HG02642 (cell line): ENCODE measurements at regions not wholly inside any gene's neighbourhood (a gene's known extent, or its start where the extent isn't known, plus 50 kb on each side); places are given as distances from the start of the nearest gene placed in this dataset.

ENCODE experiments used
- ATAC-seq: cut with Tn5 transposase; IDR thresholded peaks from one replicate; pipeline ENCODE4 v1.9.1; 2021; ENCODE audit warnings: mild to moderate bottlenecking; ENCODE audit not compliant: unreplicated experiment, poor library complexity

DNA sequence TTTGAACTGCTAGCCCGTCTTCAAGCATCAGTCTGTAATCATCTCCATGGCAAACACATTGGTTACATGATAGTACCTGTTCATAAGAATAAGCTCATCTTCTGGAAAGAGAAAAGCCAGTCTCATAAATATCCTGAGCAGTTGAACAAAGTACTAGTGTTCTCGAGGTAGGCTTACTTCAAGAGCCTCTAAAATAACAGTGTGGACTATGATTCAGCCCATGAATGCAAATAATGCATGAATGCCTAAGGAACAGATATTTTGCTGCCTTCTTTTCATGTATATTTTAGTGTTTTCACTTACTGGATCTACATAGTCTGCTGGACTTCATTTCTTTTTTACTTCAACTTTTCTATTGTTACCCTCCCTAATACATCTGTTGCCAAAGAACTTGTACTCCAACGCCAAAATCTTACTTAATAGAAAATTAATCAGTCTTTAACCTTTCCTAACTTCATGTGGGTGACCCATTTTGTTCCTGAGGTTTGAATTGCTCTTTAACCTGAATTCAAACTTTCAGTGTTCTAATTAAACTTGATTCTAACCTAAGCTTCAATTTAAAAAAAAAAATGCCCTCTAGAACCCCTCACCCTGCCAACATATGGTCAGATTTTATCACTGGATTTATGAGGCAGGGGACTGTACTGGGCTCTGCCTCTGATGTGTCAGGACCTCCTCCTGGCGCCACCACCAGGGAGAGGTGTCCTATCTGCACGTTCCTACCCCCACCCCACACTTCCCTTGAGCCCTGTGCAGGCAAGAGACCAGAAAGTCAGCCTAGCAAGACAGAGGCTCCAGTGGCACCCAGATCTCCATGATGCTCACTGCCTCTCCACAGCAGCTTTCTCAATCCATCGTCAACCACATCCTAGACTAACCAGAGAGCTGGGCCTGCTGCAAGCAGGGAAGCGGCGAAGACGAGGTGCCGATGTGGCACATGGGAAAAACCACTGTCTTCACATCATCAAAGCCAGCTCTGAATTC is 264.7 kb upstream of the ID2 start:
- no peak for ATAC-seq

DNA sequence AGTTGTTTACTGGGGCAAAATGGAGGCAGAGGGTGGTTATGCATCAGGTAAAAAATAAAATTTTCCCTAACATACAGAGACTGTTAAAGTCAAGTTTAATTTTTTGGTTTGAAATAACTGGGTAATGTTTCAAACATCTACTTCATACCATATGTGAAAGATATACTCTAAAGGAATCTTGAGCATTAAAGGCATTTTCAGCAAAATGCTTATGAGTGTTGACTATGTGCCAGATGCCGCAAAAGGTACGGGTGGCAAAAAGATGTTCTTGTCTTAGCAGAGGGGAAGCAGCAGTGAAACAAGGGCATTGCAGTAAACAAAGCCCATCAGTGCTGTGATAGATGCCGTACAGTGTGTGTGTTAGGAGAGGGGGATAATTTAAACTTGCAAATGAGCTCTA is 263.1 kb upstream of the ID2 start:
- no peak for ATAC-seq

DNA sequence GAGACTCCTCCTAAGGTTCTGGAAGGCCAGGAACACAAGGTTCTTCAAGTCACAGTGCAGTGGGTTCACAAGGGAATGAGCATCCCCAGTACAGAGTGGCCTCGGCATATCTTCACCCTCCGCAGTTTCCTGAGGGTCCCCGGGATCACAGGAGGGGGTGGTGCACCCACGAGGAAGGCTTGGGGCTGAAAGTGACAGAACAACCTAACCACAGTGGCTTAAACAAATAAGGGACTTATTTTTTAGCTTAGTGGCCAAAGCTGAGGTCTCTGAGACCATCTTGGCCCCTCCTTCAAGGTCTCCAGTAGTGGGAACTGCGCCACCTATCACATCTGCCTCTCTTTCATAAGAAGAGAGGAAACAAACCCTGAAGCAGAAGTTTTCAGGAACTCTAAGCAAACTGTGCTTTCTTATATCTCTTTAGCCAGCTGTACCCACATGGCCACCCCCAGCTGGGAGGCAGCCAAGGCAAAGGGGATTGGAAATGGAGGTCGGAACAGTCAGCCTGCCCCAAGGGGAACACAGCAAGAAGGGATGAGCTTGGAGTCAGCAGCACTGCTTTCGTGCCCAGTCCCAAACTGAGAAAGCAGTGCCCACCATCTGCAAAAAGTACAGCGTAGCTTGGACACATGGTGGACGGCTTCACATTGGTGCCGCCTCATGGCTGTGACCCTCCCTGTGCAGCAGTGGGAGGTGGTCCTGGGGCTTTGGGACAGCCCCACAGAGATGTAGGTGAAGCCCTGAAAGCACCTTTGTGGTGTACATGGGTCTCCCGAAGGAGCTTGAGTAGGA is 260.0 kb upstream of the ID2 start:
- ATAC-seq, result peak; percentile 85

DNA sequence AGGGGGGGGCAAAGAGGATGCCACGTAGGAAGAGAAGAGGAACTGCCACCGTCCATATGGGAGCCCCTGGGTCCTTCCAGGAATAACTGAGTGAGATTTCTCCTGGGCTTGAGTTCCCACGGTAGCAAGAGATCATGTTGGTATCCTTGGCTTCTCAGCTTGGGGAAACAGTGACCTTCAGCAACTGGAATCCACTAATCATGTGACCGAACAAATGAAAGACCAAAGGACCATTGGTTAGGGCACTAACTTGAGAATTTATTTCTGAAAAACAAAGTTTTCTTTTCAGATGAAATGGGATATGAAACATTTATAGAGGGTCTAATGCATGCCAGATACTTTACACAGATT is 259.4 kb upstream of the ID2 start:
- ATAC-seq, result no peak

DNA sequence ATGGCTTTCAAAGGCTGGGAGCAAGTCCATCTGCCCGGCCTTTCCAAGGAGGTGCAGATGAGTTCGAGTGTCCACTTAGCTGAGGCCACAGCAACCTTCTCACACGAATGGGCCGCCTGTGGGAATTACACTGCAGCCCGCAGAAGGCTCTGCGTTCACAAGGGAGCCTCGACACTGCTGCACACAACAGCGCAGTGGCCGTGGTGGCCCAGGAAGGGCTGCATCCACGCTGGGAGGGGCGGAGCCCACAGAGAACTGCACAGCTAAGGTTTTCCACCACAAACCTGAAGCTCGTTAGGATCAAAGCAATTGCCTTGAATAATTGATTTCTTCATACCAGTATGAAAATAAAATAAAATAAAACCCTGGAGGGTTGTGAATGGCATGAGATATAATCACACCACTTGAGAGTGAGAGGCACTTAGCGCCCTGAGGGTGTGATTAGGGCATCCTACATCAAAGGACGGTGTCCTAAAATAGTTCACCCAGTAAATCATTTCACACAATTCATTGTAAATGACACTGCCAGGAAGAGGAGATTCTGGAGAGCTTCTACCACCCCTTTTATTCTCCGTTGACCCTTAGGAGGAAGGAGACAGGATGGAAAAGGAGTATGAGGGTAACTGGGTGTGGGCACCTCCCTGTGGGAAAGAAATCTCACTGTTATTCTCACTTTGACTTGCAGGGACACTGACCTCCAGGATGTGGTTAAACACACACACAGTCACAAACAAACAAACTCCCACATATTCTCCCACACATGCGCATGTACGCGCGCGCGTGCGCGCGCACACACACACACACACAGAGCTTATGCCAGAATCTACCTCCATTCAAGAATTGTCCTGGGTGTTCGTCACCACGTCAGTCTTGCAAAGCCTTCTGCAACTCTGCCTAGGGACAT is 256.6 kb upstream of the ID2 start:
- ATAC-seq, result no peak

DNA sequence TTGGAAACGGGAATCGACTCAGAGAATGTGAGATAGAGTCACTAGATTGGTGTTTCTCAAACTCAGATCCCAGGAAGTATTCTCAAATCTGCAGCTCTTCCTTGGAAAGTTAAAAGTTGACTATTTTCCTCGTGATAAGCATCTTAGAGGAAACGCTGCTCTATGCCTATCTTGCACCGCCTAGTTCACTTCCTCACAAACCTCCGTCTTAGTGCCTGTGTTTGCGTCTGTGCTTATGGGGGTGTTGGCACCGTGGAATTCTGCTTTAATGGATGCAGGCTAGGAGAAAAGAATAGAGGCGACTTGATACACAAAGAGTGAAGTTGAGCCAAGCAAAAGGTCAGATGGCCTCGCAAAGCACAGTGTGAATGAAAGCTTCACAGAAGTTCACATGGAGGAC is 255.3 kb upstream of the ID2 start:
- ATAC-seq, result no peak

DNA sequence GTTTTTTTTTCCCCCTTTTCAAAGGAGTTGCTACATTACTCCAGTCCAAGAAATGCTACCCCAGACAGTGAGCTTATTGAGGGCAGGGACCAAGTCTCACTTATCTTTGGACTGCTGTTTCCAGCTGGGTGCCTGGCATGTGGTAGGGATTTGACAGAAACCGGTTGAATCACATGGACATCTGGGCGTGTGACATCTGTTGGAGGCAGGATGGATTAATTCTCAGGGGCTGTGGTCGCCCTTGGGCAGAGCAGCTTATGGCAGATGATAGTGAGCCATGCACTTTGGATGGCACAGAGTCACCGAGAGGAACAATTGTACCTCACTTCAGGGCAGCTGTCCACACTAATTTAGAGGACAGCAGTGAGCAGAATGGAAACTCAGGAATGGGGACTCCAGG is 254.6 kb upstream of the ID2 start:
- ATAC-seq, result no peak

DNA sequence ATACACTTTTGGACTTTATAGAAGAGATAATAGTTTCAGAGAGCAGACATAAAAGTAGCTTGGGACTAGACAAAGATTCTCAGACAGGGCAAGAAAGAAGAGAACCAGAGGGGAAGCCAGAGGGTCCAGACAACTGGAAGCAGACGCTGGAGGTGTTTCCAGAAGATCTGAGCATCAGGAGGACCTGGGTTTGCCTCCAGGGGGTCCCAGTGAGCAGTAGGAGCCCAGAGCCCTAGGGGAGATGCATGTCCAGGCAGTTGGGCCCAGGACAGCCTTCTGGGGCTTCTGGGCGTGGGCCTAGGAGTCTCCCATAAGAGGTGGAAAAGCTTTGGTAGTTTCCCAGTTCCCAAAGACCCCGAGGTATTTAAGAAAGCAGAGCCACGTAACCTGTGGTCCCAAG is 251.2 kb upstream of the ID2 start:
- no peak for ATAC-seq

DNA sequence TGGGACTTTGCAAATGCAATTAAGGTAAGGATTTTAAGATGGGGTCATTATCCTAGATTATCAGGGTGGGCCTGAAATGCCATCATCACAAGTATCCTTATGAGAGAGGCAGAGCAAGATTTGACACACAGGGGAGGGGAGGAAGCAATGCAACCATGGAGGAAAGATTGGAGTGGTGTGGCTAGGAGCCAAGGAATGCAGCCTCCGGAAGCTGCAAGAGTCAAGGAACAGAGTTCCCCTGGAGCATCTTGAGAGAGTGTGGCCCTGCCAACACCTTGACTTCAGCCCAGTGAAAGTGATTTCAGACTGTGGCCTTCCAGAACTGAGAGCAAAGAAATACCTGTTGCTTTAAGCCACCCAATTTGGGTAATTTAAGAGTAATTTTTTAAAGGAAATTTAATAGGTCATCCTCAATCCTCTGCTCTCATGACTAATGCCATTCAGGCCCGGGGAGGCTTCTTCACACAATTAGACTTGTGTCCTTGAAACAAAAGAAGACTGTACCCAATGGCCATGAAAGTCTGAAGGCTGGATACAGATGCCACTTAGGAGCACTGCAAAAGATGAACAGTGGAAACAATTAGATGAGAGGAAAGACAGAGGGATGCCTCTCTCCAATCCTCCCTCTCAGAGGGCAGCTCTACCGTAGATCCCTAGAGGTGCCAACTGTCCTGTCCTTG is 250.3 kb upstream of the ID2 start:
- no peak for ATAC-seq

DNA sequence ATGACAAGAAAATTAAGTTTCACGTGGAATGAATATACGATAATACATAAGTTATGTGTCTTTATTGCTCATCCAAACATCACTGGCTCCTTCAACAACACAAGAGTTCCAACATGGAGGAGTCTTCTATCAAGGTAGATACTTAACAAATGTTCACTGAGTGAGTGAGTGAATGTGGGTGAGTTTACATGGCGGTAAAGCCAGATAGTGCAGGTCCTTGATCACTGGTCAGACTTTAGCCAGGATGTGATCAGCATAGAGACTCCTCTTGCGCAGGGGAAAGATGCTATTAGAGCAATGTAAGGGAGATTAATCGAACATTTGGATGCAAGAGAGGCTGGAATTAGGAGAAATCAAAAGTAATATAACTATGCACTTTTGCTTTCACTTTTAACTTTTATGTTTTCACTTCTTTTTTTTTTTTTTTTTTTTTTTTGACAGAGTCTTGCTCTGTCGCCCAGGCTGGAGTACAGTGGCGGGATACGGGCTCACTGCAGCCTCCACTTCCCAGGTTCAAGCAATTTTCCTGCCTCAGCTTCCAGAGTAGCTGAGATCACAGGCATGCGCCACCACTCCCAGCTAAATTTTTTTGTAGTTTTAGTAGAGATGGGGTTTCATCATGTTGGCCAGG is 249.0 kb upstream of the ID2 start:
- ATAC-seq, result no peak

DNA sequence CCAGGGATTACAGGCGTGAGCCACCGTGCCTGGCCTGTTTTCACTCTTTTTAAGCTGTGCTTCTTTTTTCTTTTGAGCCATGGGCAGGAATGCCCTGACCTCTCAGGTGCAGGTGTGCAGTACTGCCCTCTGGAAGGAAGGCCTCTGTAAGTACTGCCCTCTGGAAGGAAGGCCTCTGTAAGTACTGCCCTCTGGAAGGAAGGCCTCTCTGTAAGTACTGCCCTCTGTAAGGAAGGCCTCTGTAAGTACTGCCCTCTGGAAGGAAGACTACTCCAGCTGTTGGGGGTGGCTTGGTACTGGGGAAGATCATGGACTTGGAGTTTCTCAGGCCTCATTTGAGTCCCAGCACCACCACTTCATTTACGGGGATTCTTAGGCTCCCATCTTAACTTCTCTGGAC is 248.5 kb upstream of the ID2 start:
- ATAC-seq, result no peak

DNA sequence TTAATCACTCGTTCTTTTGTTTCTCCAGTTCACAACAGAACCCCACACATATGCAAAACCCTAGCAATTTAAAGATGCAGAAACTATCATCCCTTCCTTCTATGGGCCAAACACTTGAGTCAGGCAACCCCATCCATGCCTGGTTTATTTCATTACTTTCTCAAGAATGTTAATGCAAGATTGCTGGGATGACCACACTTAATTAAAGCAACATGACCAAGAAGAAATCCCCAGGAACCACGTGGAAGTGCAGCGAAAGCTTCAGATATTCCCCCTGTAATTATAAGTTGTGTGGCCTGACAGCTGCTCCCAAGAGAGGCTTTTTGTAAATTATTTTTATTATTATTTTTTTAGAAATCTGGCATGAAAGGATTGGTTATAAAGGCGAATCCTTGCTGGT is 246.2 kb upstream of the ID2 start:
- no peak for ATAC-seq

DNA sequence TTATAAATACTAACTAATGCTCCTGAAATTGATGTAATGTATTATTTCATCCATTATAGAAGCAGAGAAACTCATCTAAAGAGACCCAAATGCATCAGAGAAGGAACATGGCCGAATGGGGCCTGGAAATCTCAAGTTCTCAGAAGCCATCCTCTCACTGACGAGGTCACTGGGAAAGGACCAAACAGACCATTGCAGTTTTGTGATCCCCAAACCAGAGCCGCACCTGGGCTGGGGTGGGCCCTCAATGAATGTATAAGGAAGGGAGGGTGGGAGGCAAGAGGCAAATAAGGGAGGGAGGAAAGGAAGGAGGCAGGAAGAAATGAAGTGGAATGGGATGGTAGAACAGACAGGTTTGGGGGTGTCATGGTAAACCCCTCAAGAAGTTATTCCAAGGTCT is 245.3 kb upstream of the ID2 start:
- ATAC-seq, result no peak

DNA sequence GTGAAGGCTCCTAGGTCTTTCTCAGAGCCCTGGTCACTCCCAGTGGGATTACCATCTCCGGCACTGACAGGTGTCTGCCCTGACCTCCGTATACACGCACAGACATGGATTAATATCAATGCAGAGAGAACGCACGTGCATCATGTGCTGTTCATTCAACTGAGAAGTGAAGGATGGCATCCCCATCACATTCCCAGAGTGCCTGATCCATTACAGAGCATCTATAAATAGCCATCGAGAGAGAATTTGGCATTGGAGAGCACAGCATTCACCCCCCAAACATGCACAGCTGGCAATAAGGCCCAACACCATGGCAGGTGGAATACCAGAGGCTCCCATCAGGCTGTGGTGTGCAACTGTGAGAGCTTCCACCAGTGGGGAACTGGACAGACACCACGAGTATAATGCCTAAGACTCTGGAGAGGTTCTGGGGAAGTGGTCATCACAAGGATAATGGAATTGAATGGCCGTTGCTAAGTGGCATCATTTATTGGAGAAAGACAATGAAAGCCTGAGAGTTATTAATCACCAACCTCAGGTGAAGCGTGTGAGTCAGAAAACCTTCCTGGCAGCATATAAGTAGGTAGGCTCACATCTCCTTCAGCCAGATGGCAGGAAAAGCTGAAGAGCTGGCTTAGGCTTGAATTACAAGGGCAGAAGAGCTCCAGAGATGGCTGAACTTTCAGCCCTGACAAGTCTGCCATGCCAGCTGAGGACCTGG is 244.5 kb upstream of the ID2 start:
- ATAC-seq, result no peak

DNA sequence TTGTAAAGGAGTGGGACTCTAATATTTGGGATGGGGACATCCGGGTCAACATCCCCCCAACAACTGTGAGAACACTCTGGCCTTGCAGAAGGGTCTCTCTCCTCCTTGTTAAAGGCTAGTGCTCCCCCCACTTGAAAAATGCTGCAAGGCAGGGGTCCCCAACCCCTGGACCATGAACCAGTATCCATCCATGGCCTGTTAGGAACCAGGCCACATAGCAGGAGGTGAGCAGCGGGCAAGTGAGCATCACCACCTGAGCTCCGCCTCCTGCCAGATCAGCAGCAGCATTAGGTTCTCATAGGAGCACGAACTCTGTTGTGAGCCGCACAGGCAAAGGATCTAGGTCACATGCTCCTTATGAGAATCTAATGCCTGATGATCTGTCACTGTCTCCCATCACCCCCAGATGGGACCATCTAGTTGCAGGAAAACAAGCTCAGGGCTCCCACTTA is 243.9 kb upstream of the ID2 start:
- ATAC-seq, result no peak

DNA sequence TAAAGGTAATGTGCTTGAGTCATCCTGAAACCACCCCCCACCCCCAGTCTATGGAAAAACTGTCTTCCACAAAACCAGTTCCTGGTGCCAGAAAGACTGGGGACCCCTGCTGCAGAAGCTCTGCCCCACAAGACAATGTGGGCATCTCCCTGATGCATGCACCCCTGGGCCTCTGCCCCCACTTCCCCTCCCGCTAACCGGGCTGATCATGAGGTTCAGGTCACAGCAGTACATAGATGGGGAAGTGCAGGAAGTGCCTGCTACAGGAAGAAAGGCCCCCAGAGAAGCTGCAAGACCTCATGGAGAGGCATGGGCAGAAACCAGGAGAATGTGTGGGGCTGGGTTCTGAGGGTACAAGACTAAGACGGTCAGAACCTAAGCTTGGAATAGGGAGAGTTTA is 243.4 kb upstream of the ID2 start:
- ATAC-seq, result no peak

DNA sequence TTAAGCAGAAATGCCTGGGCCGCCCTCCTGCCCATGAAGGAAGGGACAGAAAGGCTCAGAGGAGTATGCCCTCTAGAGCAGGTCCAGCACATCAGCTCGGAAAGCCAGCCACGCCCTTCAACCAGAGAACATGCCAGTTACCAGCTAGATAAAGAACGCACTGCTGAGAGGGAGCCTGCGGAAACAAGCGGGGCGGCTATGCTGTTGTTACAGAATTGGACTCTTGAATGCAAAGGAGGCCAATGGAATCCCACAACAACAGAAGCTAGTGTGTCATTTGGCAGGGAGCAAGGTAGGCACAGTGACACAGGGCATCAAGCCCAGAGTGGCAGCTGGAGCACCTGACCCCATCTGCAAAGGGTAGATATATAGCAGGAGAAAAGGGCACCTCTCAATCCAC is 242.9 kb upstream of the ID2 start:
- no peak for ATAC-seq

DNA sequence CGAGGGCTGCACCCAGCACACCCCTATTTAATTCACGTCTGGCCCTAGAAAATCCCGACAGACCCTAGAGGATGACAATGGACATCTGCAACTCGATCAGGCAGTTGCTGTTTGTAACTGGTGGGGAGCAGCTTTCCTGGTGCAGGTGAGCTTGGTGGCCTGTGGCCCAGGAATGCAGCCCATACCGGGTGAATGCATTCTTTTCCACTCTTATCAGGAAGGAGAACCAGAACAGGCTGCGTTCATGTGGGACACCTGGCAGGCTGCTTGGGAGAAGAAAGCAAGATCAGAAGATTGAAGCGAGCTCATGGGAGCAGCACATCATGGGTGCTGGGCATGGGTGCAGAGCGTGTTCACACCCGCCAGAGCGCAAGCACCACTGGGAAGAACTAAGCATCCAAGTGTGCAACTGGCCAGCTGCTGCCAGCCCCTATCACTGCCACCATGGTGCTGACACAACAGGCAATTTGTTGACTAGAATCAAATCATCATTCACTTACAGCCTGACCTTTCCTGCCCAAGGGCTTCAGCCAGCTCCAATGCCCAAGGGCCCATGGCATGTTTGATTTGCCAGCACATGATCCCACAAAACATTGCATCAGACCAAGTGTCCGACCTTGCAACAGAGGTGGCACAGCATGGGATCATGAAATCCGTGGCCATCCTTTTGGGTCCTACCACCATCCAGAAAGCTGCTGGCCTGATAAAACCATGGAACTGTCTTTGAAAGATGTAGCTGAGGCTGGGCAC is 241.7 kb upstream of the ID2 start:
- ATAC-seq, result no peak
